IPS DF 19.7 (cell line): ENCODE measurements at regions not wholly inside any gene's neighbourhood (a gene's known extent, or its start where the extent isn't known, plus 50 kb on each side); places are given as distances from the start of the nearest gene placed in this dataset.
"Not testable (repeated sequence)": the region's sequence is repeated elsewhere in the genome, so short reads cannot be mapped to it uniquely, and the experiment has no call there.

Experiments used
- DNase-seq: peaks from one replicate; pipeline ENCODE4 v3.0.0-alpha.2; 2013; ENCODE audit warnings: low read depth, low spot score

DNA sequence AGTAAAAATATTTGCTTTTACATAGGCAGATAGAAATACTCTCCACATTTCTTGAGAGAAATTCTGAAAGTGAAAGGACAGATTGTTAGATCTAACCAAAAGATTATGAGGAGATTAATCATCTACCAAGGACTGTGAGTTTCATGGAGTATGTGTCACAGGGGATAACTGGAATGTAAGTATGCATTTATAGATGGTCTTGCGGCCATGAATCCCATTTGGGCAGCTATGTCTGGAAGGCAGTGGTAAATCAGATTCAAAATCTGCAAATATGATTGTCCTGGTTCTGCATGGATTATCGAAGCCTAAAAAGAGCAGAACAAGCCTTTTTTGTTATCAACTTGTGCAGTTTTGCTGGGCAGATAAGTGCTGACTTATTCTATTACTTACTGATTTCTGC is 293.8 kb downstream of the RFPL4B start:
- no peak for DNase-seq

DNA sequence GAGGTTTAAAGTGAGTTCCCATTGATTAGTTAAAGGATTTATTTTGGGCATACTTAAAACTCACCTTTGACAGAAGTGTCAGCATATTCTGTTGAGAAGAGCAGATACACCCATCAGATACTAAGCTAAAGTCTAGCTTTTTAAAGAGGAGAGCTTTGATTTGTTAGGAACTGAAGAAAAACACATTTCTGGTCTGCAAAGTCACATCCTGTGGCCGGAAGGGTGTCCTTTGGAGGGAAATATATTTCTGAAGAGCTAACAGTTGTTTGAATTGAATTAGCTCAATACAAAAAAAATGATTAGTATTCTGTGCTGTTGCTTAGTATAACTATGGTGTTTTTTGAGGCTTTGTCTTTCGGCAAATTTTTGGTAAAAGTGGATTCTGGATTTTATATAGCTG is 302.7 kb downstream of the RFPL4B start:
- no peak for DNase-seq

DNA sequence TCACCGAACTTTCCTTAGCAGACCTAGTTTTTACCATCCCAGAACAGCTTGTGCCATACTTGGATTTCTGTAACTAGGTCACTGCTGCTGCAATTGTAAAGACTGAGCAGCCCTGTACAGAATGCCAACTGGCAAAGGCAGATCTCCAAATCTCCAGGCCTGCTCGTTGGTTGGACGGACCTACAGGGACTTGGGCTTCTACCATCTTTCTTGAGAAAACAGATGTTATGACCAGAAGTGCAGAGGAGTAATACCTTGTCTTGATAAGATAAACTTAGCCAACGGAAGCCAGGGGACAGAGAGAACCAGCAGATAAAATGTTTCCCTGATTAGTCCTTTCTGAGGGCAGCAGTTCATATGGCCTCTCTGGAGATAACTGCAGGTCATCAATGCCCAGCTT is 304.1 kb downstream of the RFPL4B start:
- no peak for DNase-seq

DNA sequence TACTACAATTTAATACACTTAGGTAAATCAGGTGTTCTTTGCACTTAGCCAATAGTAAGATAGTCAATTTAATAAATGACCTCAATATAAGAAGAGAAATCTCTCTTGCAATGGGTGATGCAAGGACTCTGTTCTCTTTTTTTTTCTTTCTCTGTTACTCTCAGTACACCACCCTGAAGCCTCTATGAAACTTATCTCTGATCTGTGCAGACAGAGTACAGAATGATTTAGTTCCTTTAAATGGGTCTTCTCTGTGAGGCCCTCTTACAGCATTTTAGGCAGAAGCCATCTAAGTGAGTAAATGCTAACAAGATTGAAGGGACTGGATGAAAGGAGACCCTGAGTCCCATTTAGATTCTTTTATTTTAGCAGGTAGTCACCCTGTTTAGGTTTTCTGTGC is 312.8 kb downstream of the RFPL4B start:
- no peak for DNase-seq

DNA sequence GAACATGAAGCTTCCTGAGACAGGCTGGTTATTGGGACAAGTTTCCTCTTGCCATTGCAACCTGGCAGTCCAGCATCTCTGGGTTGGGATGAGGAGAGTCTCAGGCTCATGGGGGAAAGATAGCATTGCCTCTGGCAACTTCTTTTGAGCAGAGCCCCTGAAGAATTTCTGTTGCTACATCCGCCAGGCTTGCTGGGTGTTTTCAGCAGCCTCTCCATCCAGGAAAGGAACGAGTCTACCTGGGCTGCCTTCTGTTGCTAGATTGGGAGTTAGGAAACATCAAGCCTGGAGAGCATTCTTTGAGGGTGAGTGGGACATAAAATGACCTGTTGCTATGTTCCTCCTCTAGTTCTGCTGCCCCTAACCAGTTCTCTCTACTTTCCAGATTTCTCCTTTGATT is 313.5 kb downstream of the RFPL4B start:
- DNase-seq = no peak

DNA sequence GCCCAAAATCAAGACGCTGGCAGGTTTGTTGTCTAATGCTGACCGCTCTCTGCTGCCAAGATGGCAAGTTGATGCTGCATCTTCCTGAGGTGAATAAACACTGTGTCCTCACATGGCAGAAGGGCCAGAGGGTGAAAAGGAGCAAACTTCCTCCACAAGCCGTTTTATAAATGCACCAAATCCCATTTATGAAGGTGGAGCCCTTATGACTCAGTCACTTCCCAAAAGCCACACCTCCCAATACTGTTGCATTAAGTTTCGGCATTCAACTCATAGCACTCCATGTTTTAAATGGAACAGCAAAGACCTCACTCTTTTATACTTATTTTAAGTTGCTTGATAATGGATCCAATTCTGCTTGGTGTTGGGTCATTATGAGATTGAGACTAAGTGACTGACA is 316.6 kb downstream of the RFPL4B start:
- no peak for DNase-seq

DNA sequence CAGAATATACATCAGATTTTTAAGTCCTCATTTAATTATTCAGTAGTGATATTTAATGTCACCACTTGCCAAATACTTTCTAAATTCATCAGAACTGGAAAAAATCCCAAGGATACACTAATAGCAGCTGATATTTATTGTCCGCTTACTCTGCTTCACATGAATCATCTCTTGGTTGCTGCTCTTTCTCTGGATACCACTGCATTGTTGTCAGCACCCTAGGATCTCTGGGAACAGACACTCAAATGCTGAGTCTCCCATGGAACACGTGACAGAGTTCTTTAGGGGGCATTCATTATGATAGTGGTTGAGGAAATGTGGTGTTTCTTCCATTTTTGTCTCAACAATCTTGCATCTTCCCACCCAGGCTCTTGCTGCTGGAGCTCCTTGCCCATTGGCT is 318.0 kb downstream of the RFPL4B start:
- no peak for DNase-seq

DNA sequence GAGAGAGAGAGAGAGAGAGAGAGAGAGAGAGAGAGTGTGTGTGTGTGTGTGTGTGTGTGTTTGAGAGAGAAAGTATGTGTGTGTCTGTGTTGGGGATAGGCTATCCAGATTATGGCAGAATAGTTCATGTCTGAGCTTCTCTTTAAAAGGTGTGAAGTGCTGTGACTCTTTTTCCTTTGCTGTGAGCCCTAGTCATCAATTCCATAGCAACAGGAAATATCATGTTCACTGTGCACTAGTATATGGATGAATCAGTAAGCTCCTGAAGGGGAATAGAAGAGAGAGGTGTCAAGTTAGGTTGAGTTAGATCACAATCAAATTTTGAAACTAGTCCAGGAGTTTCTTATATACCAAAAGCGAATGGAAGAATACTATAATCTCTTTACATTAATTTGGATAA is 318.7 kb downstream of the RFPL4B start:
- DNase-seq = no peak

DNA sequence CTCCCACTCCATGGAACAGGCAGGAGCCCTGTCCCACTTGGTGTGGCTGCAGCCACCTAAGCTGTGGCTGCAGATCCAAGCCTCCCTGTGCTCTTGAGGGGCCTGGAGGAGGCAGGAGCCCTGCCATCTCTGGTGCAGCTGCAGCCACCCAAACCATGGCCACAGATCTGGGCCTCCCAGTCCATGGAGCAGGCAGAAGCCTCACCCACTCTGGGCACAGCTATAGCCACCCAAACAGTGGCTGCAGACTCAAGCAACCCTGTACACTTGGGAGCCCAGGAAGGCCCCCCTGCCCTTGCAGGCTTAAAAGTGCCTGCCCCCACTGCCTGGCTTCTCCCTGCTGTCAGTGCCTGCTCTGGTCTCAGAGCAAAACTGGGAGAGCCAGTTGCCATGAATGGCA is 320.3 kb downstream of the RFPL4B start:
- DNase-seq = no peak

DNA sequence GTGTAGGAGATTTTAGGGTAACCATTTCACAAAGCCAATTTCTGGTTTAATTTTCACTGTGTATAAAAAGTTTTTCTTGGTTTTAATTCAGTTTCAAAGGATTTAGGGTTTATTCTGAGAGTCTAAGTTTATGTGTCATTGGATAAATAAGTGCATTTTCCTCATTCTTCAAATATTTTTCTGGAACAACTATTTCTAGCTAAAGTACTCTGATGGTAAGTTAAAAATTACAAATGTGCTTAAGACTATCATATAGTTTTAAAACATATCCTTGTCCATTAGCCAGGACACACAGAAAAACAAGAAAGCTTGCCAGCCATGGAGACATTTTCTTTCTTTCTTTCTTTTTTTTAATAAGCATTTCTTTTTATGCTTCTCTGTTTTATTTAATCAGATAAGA is 333.0 kb downstream of the RFPL4B start:
- no peak for DNase-seq

DNA sequence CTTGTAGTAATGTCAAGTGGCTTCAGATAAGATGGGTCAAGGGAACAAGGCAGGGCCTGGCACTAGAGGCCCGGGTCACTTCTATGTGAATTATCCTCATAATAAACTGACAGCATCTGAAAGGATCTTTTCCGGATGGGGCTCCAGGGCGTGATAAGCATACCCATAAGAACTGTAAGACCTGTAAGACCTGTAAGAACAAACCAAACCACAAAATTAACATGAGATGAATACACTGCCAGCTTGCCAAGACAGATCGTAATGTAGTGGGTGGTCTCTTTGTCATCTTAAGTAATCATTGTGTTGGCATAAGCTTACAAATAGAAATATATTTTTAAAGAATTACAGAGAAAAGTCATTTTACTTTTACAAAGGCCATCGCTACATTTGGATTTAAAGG is 334.9 kb downstream of the RFPL4B start:
- DNase-seq = no peak

DNA sequence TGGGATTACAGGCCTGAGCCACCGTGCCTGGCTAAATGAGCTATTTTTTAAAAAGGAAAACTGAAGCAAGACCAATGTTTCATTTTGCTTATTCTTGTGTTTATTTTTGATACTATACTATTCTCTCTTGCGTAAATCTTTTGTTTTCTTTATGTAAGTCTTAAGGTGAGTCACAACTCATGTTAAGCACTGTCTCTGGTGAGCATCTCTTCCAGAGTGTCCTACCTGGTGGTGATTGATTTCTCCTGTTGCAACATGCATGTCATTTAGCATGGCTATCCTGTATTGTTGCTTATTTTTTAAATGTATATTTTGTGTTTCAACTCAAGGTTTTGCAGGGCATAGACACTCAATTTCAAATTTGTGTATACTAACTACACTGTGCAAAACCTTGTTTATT is 336.0 kb downstream of the RFPL4B start:
- no peak for DNase-seq

DNA sequence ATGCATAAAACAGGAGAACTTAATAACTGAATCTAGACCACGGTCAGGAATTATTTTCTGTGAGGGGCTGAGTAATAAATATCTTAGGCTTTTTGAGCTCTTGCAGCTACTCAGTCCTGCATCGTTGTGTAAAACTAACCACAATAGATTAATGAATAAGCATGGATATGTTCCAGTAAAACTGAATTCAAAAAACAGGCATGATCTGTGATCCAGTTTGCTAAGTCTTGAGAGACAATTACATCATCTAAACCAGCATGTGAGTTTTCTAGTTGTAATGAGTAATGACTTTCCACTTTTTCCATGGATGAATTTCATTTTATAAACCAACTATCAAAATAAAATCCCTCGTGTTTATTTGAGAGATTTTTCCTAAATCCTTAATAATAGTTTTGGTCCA is 336.8 kb downstream of the RFPL4B start:
- no peak for DNase-seq

DNA sequence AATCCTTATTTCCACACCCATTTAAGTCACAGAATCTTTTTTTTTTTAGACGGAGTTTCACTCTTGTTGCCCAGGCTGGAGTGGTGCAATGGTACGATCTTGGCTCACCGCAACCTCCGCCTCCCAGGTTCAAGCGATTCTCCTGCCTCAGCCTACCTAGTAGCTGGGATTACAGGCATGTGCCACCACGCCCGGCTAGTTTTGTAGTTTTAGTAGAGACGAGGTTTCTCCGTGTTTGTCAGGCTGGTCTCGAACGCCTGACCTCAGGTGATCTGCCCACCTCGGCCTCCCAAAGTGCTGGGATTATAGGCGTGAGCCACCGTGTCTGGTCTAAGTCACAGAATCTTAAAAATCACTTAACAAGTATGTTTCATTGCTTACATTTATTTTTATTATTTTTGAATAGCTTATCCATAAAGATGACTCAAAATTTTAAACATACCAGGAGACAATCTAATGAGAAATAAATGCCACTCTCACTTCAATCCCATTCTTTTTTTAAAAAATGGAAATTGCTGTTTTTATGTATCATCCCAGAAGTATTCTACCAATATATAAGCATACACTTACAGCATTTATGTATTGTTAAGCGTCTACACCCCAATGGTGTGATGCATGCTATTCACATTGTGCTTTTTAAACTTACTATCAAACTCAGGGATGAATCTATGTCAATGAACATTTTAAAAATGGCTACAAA is 338.5 kb downstream of the RFPL4B start:
- not testable (repeated sequence) for DNase-seq

DNA sequence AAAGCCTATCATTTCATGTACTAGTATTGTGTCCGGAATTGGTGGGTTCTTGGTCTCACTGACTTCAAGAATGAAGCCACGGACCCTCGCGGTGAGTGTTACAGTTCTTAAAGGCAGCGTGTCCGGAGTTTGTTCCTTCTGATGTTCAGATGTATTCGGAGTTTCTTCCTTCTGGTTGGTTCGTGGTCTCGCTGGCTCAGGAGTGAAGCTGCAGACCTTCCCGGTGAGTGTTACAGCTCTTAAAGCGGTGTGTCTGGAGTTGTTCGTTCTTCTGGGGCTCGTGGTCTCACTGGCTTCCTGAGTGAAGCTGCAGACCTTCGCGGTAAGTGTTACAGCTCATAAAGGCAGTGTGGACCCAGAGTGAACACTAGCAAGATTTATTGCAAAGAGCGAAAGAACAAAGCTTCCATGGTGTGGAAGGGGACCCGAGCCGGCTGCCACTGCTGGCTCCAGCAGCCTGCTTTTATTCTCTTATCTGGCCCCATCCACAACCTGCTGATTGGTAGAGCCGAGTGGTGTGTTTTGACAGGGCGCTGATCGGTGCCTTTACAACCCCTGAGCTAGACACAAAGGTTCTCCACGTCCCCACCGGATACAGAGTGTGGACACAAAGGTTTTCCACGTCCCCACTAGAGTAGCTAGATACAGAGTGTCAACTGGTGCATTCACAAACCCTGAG is 341.5 kb downstream of the RFPL4B start:
- DNase-seq = not testable (repeated sequence)

DNA sequence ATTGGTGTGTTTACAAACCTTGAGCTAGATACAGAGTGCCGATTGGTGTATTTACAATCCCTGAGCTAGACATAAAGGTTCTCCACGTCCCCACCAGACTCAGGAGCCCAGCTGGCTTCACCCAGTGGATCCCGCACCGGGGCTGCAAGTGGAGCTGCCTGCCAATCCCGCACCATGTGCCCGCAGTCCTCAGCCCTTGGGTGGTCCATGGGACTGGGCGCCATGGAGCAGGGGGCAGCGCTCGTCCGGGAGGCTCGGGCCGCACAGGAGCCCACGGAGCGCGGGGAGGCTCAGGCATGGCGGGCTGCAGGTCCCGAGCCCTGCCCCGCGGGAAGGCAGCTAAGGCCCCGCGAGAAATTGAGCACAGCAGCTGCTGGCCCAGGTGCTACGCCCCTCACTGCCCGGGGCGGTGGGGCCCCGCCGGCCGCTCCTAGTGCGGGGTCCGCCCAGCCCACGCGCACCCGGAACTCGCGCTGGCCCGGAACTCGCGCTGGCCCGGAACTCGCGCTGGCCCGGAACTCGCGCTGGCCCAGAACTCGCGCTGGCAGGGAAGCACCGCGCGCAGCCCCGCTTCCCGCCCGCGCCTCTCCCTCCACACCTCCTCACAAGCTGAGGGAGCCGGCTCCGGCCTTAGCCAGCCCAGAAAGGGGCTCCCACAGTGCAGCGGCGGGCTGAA is 342.2 kb downstream of the RFPL4B start:
- not testable (repeated sequence) for DNase-seq

DNA sequence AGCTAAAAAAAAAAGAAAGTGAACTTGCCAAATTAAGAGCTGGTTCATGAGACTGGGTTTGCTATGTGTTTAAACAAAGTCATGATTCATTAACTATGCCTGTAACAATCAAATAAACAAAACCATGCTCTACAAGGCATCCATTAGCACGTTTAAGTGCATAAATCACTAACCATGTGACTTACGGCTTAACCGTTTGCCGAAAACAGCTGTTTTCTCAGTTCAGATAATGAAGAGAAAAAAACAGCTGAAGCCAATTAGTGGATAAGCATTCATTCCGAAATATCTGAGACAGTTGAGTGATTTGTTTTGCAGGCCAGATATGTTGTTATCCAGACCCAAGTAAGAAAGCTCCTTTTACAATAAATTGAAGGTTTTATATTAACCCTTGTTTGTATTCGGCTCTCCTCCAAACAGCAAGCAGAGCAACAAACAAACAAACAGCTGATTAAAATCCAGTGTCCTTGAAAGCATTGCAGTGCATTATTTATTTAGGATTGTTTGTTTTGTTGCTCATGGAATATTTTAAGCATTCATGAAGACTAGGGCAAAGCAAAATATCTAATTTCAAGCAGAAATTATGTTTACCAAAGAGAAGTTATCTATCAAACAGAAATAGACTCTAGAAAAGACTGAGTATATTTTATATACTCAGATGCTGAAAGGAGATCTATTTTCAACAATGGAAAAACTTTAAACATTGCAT is 343.5 kb downstream of the RFPL4B start:
- no peak for DNase-seq

DNA sequence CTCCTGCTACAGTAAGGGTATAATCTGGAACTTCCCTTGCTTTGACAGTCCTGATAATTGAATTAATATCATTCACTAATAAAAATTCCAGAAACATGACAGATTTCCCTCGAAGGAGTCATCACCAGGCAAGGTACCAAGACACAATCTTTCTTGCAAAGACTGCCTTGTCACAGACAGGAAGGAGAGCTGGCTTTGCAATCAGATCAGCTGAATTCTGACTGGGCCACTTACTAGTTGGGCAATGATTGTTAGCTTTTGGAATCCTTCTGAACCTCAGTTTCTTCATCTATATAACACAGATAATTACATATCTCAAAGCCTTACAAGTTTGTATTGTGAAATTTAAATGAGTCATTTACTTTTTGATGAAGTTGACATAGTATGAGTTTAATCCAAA is 344.2 kb downstream of the RFPL4B start:
- no peak for DNase-seq

DNA sequence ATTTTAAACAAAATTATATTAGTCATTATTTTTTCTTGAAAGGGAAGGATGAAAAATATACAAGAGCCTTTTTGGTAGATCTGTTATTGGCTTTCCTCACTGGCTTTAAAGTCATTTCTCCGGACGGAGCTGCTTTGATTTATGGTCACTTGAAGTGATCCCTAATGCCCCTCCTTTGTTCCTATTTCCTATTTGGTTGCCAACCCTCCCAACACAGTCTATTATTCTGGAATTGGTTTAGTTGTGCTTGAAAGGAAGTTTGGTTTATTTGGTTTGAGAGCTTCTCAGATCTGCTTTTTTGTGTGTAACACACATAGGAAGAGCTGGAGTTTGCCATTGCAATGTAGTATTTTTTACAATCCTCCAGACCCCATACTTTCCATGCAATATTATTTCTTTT is 347.9 kb downstream of the RFPL4B start:
- DNase-seq = no peak

DNA sequence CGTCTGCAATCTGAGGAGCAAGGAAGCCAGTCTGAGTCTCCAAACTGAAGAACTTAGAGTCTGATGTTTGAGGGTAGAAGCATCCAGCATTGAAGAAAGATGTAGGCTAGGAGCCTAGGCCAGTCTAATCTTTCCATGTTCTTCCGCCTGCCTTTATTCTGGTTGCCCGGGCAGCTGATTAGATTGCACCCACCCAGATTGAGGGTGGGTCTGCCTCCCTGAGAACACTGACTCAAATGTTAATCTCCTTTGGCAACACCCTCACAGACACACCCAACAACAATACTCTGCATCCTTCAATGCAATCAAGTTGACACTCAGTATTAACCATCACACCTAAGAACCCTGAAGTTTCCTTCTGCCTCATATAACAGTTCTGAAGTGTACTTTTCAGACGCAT is 350.1 kb downstream of the RFPL4B start:
- DNase-seq = no peak

DNA sequence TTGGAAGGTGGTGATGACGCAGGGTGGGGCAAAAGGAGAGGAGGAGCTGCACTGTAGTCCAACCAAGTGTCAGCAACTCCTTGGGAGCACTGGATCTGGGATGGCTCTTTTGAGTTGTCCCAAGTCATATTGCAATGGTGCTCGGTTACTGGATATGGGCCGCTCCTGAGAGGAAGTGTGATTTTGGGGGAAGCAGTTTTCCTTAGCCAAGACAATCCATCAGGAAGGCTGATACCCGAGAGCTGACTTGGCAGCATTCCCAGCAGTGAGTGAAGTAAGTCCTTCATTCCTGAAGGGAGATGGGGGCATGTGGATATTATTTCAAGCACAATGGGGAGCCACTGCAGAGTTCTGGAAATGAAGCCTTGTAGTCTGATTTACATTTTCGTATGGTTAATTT is 354.1 kb downstream of the RFPL4B start:
- no peak for DNase-seq

DNA sequence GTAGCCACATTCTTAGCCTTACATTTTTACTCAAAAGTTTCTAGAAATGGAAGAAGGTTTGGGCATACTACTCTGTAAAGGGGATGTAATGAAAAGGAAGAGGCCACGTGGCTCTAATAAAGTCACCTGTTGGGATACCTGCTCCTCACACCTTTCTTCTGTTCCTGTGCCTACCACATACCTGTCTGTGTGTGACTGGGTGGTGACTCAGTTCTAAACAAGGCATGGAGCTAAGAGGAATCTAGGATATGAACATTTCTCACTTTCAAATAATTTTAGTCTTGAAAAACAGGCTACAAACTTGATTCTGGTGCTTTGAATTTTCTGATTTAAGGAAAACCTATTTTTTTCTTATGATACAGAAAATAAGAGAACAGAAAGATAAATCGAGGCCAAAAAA is 363.6 kb downstream of the RFPL4B start:
- DNase-seq = no peak
